Prostate gland (tissue), 2 donors: ENCODE measurements at regions not wholly inside any gene's neighbourhood (a gene's known extent, or its start where the extent isn't known, plus 50 kb on each side); places are given as distances from the start of the nearest gene placed in this dataset.

Experiments
- POLR2A ChIP-seq: fragments of 450-650 bp; IDR thresholded peaks from one replicate; pipeline ENCODE4 v1.6.1; 2016; ENCODE audit warnings: antibody characterized with exemption, mild to moderate bottlenecking
- POLR2AphosphoS5 ChIP-seq: sonication (generic); formaldehyde crosslinking; IDR thresholded peaks from one replicate; pipeline ENCODE4 v1.6.1; 2017; ENCODE audit warnings: antibody characterized with exemption
- TF ChIP-seq, protein P1 (sequence below), 4 experiments: fragments of 200-600 bp in 2 of 4; fragments of 450-650 bp in 2 of 4; sonication (generic) in 2 of 4; IDR thresholded peaks; 1 replicate in 3 of 4; 2 replicates in 1 of 4; pipeline ENCODE4 v1.5.1; 2016 to 2019; ENCODE audit warnings: antibody characterized with exemption in 4 of 4, mild to moderate bottlenecking in 2 of 4, moderate library complexity in 2 of 4

DNA sequence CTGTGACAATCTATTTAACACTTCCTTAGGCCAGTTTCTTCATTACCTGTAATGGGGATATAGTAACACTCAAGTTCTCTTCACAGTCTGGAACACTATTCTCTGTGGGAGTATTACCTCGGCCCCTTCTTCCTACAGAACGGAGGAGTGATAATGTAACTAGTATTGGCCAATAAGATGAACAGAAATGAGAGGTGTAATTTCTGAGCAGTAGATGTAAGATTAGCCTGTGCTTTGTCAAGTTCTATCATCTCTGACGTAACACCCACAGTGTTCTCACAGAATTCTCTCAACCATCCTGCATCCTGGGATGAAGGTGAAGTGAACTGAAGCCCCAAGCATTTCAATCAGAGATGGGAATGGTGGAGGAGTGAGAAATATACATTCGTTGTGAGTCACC is 65.2 kb upstream of the TOP3B start:
- TF ChIP-seq, protein P1, sequence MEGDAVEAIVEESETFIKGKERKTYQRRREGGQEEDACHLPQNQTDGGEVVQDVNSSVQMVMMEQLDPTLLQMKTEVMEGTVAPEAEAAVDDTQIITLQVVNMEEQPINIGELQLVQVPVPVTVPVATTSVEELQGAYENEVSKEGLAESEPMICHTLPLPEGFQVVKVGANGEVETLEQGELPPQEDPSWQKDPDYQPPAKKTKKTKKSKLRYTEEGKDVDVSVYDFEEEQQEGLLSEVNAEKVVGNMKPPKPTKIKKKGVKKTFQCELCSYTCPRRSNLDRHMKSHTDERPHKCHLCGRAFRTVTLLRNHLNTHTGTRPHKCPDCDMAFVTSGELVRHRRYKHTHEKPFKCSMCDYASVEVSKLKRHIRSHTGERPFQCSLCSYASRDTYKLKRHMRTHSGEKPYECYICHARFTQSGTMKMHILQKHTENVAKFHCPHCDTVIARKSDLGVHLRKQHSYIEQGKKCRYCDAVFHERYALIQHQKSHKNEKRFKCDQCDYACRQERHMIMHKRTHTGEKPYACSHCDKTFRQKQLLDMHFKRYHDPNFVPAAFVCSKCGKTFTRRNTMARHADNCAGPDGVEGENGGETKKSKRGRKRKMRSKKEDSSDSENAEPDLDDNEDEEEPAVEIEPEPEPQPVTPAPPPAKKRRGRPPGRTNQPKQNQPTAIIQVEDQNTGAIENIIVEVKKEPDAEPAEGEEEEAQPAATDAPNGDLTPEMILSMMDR (IDR thresholded peaks at IDR 0.05) = no peak
- TF ChIP-seq POLR2A (no peak), POLR2AphosphoS5 (no peak)
